ENCODE measurements at regions not wholly inside any gene's neighbourhood (a gene's known extent, or its start where the extent isn't known, plus 50 kb on each side); places are given as distances from the start of the nearest gene placed in this dataset.

DNA sequence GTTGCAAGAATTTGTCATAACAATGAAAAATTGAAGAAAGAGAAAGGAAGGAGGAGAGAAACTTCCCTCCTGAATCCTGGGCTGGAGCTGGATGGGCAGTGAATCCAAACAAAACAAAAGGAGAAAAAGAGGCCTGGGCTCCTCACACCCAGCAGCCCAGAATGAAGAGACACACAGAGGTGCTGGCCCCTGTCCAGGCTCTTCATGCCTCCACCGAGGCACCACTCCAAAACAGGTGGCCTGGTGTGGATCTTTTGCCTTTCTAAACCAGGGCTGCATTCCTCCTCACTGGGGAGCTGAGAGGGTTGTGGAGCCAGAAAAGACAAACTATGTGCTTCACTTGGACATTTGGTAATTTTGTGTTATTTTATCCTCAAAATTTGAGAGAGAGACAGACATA lies 76.0 kb downstream of the FAM124B start:
- DNase-seq (ENCODE audit: extremely low read depth, low read depth, low spot score), result no peak

DNA sequence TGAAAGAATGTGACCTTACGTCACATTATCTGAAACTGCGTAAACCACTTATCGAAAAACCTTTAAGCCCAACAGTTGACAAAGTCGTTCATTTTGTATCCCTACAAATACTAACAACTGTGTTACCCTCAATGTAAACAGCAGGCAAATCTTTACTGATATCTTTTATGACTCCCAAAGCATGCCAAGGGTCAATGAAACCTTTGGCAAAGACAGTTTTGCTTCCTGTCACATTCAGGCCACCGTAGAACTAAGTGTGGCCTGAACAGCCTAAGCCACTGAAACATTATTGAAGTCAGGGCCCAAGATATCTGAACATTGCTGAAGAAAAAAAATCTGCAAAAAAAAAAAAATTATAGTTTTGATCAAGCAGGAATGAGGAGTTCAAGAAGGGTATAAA lies 77.3 kb downstream of the FAM124B start:
- DNase-seq (ENCODE audit: extremely low read depth, low read depth, low spot score), result no peak

DNA sequence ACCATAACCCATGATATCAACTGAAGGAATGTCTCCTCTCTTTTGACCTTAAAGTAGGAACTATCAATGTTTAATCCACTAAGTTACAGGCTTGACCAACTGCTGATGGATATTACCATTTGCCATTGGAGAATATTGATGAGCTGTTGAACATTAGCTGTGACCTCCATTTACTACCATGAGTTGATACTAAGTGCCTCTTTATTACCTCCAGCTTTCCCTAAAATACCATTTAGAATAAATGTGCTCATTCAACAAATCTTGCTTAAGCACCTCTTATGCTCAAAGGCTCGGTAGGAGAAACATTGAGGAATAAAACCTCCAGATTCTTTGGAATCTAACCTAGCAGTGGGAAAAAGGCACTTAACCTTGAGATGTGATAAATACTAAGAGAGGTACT lies 81.2 kb downstream of the FAM124B start:
- DNase-seq (ENCODE audit: extremely low read depth, low read depth, low spot score), result no peak

DNA sequence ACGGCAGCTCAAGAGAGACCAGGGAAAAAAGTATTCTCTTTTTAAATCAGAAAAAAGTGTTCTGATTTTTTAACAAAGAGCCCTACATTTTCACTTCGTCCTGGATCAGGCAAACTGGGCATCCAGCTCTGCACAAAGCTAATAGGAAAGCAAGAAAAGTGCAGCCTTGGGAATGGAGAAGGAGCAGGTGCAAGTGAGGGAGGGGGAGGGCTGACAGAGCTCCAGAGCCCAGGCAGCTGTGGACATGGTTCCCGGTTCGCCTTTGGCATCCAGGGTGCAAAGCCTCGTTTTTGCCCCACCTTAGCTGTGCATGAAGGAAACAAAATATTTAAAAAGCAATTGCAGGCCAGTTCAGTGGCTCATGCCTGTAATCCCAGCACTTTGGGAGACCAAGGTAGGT lies 82.2 kb downstream of the FAM124B start:
- no peak for DNase-seq (ENCODE audit: extremely low read depth, low read depth, low spot score)

DNA sequence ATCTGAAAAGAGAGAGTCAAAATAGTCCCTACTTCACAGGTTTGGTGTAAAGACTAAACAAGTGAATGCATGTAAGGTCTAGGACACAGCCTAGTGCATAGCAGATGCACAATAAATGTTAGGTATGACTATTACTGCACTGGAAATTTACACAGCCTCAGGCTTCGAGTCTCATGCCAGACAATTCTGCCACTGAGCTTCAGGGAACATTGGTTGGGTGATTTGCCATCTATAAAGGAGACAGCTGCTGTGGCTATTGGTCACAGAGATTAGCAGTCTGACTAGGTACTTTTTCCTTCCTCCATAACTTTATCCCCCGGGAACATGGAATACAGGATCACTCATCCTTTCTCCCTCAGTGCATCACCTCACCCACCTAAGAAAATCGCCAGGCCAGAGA lies 89.2 kb downstream of the FAM124B start:
- no peak for DNase-seq (ENCODE audit: extremely low read depth, low read depth, low spot score)

DNA sequence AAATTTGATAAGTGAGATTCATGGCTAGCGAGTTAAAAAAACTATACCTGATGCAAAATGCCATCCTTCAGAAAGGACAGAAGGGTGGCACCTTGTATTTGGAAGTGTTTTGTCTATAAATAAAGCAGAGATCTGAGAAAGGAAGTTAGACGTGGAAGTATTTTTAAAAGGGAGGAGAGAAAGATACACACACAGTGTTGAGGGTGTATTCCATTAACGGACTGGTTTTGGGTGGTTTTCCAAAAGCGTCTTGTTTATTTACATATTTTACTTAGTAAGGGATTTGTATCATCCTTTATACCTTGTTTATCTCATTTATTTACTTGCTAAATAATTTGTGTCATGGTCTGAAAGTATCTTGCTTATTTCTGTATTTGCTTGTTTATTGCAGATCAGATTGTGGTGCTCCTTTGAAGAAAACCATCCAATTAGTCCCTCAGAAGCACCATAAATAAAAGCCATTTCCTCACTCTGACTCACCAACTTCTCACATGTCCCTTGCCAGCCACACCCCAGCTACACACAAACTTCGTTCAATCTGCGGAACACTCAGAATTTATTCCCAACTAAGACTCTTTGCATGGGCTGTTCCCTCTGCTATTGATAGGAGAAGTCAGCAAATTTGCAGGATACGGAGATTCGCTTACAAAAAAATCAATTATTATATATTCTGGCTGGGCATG lies 90.8 kb downstream of the FAM124B start:
- no peak for DNase-seq (ENCODE audit: extremely low read depth, low read depth, low spot score)

DNA sequence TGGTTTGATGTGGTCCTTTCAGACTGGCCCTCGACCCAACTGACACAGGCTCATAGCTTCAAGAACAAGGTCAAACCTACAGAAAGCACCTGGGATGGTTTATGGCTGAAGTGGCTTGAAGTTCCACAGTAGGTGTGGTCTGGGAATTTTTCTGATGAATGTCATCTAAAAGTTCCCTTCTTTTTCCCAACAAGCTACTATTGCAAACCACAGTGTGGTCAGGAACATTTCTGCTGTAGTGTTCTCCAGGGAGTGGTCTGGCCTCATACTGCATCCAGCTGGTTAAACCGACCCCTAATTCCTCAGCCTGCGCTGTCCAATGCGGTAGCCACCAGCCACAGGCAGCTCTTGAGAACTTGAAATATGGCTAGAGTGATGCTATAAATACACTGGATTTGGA lies 92.7 kb downstream of the FAM124B start:
- no peak for DNase-seq (ENCODE audit: extremely low read depth, low read depth, low spot score)

DNA sequence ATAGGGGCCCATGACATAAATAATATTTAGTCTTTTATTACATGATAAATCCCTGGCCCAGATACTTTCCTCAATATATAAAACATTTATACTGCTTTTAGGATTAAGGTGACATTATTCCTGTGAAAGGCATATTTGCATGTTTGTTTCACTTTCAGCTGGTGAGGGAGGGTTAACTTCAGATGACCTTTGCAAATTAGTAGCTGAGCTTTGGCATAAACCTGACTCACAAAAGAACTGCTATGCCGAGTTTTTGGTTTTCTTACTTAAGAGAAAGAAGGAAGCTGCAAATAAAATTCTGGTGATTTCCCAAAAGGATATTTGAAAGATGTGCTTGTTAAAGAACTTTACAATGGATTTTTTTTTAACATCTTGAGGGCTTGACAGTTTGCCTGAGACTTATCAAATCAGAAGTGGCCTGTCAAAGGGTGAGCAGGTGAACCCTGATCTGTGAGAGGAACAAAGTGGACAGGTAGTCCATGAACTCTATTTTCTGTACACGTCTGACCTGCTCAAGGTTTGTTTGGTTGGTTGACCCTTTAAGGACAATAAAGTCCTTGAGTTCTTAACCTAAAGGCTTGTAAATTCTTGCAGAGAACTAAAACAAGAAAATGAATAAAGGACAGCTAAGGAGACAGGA lies 93.5 kb downstream of the FAM124B start:
- no peak for DNase-seq (ENCODE audit: extremely low read depth, low read depth, low spot score)

DNA sequence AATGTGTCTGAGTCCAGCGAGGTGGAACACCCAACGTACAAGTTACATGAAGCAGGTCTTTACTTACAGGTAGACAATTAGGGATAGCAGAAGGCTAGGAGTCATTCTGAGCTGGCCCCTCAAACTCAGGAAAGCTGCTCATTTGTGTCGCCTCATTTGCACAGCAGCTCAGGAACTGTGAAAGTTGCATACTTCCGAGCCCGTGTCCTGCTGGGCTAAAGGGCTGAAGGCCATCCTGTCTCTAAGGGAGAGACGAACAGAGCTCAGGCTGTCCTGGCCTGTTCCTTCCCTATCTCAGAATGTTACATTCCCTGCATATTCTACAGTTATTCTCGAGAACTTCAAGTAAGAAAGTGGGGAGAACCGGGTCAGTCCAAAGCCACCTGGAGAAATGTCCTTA lies 99.0 kb downstream of the FAM124B start:
- DNase-seq (ENCODE audit: extremely low read depth, low read depth, low spot score), result no peak

DNA sequence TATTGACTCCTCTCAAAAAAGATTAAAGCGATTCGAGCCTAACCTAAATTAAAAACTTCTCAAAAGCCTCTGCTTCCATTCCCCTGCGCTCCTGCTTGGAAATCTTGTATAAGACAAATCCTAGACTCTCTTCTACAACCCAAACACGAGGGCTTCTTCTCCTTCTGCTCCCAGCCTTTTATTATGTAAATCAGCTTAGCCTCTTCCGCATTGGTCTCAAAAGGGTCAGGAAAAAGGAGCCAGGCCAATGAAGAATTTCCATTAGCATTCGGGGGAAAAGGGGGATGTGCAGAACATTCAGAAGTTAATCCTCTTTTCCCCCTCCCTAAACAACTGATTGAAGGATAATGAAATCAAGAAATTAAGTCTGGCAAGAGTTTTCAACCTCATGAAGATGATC lies 107.9 kb downstream of the FAM124B start:
- DNase-seq (ENCODE audit: extremely low read depth, low read depth, low spot score), result no peak

DNA sequence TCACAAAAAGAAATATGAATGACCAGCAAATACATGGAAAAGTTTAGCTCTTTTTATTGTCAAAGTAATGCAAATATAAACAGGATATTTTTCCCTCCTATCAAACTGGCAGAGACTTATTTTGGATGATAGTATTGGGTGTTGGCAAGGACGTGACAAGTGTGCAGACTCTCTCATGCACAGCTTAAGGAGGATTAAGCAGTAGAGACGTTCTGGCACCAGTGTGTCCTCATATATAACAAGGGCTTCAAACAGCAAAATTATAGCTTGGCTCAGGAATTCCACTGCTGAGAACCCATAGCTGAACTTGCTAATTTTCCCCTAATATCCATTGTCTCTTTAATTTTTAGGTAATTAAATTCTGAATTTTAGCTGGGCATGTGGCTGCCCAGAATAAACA lies 114.4 kb downstream of the FAM124B start:
- no peak for DNase-seq (ENCODE audit: extremely low read depth, low read depth, low spot score)

DNA sequence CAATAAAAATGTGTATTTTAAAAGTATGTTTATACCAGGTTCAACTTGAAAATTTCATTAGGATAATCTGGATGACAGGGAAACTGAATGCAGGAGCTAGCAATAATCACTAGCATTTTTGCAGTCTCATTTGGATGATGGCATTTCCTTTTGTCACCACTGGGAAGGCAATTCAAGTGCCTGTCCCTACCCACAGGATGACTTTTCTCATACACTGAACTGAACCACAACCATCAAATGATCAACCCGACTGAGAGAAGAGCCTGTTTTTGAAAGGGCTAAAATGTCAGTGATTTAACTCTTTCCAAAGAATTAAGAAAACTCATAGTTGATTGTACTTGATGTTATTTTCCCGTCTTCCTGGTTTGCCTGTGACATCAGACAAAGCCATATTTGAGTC lies 115.0 kb downstream of the FAM124B start:
- DNase-seq (ENCODE audit: extremely low read depth, low read depth, low spot score), result no peak

DNA sequence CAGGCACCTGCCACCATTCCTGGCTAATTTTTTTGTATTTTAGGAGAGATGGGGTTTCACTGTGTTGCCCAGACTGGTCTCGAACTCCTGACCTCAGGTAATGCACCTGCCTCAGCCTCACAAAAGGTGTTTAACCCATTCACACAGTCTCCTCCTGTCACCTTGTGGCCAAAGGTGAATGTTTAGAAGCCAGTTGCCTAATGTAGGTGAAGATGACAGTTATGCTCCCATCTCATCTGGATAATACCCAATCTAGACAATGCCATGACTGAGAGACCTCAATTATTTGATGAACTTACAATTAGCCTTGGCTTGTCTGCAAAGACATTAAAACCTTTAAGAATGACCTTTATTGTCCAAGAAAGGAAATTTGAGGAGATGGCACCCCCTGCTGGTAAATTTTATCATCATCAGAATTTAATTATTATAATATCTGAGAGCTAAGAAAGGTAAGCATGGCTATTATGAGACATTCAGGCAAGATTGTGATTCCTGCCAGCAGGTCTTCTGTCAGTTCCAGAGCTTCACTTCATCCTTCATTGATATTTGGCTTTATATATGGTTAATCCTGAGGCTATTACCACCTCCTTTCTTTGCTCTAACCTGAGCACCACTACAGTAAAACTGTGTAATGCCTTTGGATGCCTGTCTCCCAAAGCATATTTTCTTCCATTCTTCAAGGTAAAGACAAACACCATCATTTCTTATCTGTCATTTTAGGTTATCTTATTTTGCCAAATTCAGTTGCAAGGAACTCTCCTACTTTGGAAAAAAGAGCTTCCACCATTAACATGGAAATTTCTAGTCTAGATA lies 117.6 kb downstream of the FAM124B start:
- DNase-seq (ENCODE audit: extremely low read depth, low read depth, low spot score), result peak; percentile 27

DNA sequence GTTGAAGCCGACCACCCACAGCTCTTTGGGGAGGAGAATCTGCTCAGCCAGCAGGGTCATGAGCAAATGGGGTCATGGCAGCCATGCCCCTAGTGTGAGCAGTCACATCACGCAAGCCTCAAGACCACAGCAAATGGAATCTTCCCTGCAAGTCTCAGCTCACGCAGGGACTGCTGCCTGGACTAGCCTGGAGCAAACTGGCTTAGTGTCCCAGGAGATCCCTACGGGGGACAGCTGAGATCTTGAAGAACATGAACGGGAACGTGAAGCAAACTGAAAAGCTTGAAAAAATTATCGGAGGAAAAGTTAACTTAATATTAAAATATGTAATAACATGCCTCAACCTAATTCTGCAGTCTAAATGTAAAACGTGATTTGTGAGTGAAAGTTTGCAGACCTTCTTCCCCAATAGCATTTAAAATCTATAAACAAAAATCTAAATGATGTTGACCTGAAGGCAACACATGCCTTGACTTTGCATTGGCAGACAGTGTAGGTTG lies 118.4 kb downstream of the FAM124B start:
- DNase-seq (ENCODE audit: extremely low read depth, low read depth, low spot score), result no peak

DNA sequence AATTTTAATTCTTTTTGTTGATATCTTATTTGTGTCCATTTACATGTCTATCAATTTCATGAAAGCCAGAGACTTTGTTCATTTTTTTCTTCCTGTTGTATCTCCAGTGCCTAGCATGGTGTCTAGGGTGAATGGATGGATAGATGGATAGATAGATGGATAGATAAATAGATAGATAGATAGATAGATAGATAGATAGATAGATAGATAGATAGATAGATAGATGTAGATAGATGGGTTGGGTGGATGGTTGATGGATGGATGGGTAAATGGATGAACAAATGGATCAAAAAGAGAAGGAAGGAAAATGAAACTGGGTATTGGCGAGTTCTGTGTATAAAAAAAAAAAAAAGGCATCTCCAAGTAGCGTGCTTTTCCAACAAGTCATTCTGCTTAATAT lies 120.5 kb downstream of the FAM124B start:
- DNase-seq (ENCODE audit: extremely low read depth, low read depth, low spot score), result no peak

DNA sequence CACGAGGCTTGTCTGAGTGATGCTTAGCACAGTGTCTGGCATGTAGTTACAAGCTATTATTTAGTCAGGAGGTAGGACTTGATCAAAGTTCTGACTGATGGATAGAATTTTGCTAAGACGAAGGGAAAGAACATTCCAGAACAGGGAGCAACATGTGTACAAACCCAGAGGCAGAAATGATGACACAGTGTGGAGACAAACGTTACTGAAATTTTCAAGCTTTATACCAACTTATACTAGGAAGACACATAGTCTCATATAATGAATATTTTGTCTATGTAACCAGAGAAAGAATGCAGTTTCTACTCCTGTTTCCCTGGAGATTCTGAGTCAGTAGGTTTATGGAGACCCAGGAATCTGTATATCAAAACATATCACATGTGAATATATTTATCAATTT lies 123.4 kb downstream of the FAM124B start:
- DNase-seq (ENCODE audit: extremely low read depth, low read depth, low spot score), result no peak

DNA sequence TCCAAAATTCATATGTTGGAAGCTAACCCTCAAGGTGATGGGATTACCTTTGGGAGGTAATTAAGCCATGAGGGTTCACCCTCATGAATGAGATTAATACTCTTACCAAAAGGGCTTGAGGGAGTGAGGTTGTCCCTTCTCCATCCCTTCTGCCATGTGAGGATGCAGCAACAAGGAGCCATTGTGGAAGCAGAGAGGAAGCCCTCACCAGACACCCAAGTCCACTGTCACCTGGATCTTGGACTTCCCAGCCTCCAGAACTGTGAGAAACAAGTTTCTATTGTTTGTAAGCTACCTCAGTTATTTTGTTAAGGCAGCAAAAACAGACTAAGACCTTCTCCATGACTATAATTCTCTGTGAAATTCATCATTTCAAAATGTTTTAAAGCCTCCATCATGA lies 125.7 kb downstream of the FAM124B start:
- DNase-seq (ENCODE audit: extremely low read depth, low read depth, low spot score), result no peak

DNA sequence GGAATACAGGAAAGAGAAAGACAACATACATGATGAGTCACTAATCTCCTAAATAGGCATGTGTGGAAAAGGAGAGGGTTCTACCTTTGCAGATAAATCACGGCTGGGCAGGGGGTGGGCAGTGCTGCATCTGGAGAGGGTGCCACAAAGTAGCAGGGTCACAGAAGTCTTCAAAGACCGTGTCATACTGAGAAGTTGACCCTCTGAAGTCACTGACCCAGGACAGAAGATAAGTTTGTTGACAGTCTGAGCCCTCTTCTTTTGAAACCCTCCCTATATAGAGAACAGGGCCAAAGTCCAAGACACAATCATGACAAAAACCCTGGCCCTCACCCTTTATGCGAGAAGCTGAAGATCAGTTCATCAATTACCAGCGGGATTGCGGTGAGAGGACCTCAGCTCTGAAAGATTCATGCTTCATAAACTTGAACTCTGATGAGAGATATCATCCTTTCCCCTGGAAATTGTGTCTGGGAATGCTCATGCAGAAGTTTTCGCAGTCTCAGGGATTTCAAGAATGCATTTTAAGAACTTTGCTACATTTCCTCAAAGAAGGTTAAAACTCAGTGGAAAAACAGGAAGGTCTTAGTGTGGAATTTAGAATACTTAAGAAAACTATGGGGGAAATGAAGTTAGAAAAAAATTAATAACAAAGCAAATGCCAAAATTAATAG lies 129.5 kb downstream of the FAM124B start:
- no peak for DNase-seq (ENCODE audit: extremely low read depth, low read depth, low spot score)

DNA sequence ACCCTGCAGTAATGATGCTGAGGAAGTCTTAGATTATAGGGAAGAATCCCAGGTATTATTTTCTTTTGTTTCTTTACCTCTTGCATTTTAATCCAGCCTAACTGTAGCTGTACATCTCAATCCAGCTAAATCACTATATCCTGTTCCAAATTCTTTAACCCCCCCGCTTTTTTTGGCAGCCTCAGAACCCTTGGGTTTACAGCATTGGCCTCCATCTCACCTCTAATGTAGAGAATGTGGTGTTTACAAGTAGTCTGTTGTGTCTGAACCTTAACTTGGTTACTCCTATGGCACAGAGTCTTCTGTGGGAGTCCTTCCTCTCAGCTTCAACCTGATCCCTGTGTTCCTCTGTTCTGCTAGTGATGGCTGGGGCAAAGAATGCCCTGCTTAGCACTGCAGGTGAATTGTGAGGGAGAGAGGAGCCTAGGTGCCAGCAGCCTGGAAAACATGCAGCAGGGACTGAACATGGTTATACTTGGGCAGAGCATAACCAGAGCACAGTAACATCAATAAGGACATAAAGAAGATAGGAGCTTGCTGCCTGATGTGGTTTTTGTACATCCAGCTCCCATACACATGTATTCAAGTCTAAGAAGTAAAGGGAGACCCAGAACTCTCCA lies 130.2 kb downstream of the FAM124B start:
- DNase-seq (ENCODE audit: extremely low read depth, low read depth, low spot score), result no peak

DNA sequence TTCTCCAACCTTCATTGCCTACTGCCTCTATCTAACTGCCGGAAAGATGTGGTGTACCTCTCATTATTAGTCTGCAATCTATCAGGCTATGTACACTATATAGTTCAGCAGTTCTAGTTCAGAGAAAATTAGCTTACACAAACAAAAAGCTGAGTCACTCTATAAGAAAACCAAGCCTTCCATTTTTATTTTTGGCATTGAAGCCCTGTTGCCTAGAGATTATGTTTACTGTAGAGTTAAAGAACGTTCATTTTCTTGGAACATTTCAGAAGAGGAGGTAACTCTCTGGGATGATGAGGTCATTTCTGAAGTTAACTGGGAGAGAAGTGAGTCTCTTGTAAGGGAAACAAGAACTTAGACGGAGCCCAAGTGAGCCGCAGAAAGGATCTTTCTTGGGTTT lies 133.5 kb downstream of the FAM124B start:
- DNase-seq (ENCODE audit: extremely low read depth, low read depth, low spot score), result peak; percentile 33

DNA sequence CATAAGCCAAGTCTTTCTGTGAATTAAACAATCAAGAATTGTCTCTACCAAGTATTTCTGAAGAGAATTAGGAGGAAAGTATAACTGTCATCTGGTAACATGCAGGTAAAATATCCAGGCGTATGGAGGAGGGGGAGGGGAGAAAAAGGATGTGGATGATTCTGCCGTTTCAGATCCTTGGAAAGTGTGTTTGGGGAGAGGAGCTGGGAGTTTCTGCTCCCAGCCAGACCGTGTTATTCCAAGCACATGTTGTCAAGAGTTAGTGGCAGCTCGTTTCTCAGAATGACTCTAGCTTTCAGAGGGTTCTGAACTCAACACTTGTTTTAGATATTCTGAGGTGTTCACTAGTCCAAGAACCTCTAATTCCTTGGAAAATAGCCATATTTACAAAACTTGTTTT lies 137.6 kb downstream of the FAM124B start:
- no peak for DNase-seq (ENCODE audit: extremely low read depth, low read depth, low spot score)
